Astrocyte (in vitro differentiated cells and primary cell): ENCODE measurements at regions not wholly inside any gene's neighbourhood (a gene's known extent, or its start where the extent isn't known, plus 50 kb on each side); places are given as distances from the start of the nearest gene placed in this dataset.

Experiments used
- DNase-seq: peaks from one replicate; pipeline ENCODE4 v3.0.0-alpha.2; 2010; ENCODE audit warnings: low read depth
- FAIRE-seq: peaks from 2 replicates; lab custom pipeline; 2011; peaks lifted over from hg19 to GRCh38; lab: Jason Lieb, UNC
- H2AFZ ChIP-seq: 2 replicates; pipeline ENCODE4 v1.6.0; 2012; ENCODE audit warnings: low read depth, low read length, inconsistent platforms
- H3K27ac ChIP-seq: 2 replicates; pipeline ENCODE4 v1.5.1; 2011; ENCODE audit warnings: low read depth, low read length, inconsistent platforms
- H3K27me3 ChIP-seq: 2 replicates; pipeline ENCODE4 v1.6.0; 2011; ENCODE audit warnings: low read length, inconsistent platforms; ENCODE audit not compliant: insufficient read depth
- H3K36me3 ChIP-seq: 2 replicates; pipeline ENCODE4 v1.5.1; 2011; ENCODE audit warnings: low read length, inconsistent platforms; ENCODE audit not compliant: insufficient read depth
- H3K4me1 ChIP-seq: 2 replicates; pipeline ENCODE4 v1.5.1; 2011; ENCODE audit warnings: low read length, inconsistent platforms; ENCODE audit not compliant: insufficient read depth
- H3K4me2 ChIP-seq: 2 replicates; pipeline ENCODE4 v1.6.0; 2012; ENCODE audit warnings: low read length, inconsistent platforms
- H3K4me3 ChIP-seq: 2 replicates; pipeline ENCODE4 v1.5.1; 2011; ENCODE audit warnings: low read depth, mild to moderate bottlenecking, low read length, inconsistent platforms; ENCODE audit not compliant: insufficient read depth
- H3K79me2 ChIP-seq: 2 replicates; pipeline ENCODE4 v1.6.0; 2012; ENCODE audit warnings: mild to moderate bottlenecking, low read length, inconsistent platforms; ENCODE audit not compliant: insufficient read depth
- H3K9ac ChIP-seq: 2 replicates; pipeline ENCODE4 v1.6.0; 2012; ENCODE audit warnings: mild to moderate bottlenecking, low read length, inconsistent platforms
- H3K9me3 ChIP-seq: 2 replicates; pipeline ENCODE4 v1.5.1; 2012; ENCODE audit warnings: low read depth, mild to moderate bottlenecking, low read length, inconsistent platforms; ENCODE audit not compliant: insufficient read depth
- H4K20me1 ChIP-seq: 2 replicates; pipeline ENCODE4 v1.6.0; 2012; ENCODE audit warnings: low read length, inconsistent platforms; ENCODE audit not compliant: insufficient read depth
- H3K27ac Mint-ChIP-seq: one replicate; pipeline ENCODE4 v1.8.0; 2021; ENCODE audit warnings: mild to moderate bottlenecking, mixed read lengths; ENCODE audit not compliant: unreplicated experiment
- H3K27me3 Mint-ChIP-seq: one replicate; pipeline ENCODE4 v1.8.0; 2021; ENCODE audit warnings: low read depth, mixed read lengths; ENCODE audit not compliant: unreplicated experiment
- H3K36me3 Mint-ChIP-seq: one replicate; pipeline ENCODE4 v1.8.0; 2021; ENCODE audit warnings: low read depth, mixed read lengths; ENCODE audit not compliant: unreplicated experiment
- H3K4me1 Mint-ChIP-seq: one replicate; pipeline ENCODE4 v1.8.0; 2021; ENCODE audit warnings: low read depth, mixed read lengths; ENCODE audit not compliant: unreplicated experiment
- H3K4me3 Mint-ChIP-seq: one replicate; pipeline ENCODE4 v1.8.0; 2021; ENCODE audit warnings: mild to moderate bottlenecking, moderate library complexity, mixed read lengths; ENCODE audit not compliant: unreplicated experiment
- H3K9me3 Mint-ChIP-seq: one replicate; pipeline ENCODE4 v1.8.0; 2021; ENCODE audit warnings: mild to moderate bottlenecking, mixed read lengths; ENCODE audit not compliant: unreplicated experiment
- EZH2 ChIP-seq: IDR thresholded peaks from 2 replicates; pipeline ENCODE4 v1.6.1; 2012; ENCODE audit warnings: mild to moderate bottlenecking, low read length, inconsistent platforms; ENCODE audit not compliant: insufficient read depth
- TF ChIP-seq, protein P1 (sequence below): IDR thresholded peaks from 2 replicates; pipeline ENCODE4 v1.5.1; 2011; ENCODE audit warnings: low read depth, mild to moderate bottlenecking, inconsistent platforms, low read length, moderate library complexity; ENCODE audit not compliant: insufficient read depth

DNA sequence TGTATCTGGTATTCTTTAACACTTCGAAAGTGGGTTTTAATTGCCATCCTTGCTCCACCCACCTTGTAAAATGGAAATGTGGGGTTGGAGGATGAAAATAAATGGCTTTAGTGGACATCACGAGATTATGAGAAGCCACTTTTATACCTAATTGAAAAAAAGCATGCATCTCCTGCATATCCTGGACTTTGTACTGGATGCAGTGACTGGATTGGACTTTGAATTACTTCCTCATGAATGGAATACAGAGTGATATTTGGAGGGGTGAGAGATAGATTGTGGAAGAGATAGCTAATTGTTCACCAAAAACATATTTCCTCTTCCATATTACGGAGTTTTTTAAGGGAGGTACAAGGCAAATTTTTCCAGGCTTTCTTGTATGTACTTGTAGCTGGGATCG is 813.0 kb downstream of the TENT5A start:
- Histone ChIP-seq H3K4me2 (no peak overlapping the region), H3K27me3 (no peaks in the 10 kb centered on the region), H3K4me1 (no peaks in the 10 kb centered on the region), H3K9ac (no peak overlapping the region), H3K27ac (no peak overlapping the region), H3K4me3 (no peak overlapping the region), H4K20me1 (no peaks in the 10 kb centered on the region), H3K36me3 (no peaks in the 10 kb centered on the region), H3K79me2 (no peaks in the 10 kb centered on the region), H3K9me3 (no peaks in the 10 kb centered on the region), H2AFZ (no peak overlapping the region)
- DNase-seq (no peak), FAIRE-seq (no peak)
- no peak for TF ChIP-seq EZH2
- TF ChIP-seq, protein P1, sequence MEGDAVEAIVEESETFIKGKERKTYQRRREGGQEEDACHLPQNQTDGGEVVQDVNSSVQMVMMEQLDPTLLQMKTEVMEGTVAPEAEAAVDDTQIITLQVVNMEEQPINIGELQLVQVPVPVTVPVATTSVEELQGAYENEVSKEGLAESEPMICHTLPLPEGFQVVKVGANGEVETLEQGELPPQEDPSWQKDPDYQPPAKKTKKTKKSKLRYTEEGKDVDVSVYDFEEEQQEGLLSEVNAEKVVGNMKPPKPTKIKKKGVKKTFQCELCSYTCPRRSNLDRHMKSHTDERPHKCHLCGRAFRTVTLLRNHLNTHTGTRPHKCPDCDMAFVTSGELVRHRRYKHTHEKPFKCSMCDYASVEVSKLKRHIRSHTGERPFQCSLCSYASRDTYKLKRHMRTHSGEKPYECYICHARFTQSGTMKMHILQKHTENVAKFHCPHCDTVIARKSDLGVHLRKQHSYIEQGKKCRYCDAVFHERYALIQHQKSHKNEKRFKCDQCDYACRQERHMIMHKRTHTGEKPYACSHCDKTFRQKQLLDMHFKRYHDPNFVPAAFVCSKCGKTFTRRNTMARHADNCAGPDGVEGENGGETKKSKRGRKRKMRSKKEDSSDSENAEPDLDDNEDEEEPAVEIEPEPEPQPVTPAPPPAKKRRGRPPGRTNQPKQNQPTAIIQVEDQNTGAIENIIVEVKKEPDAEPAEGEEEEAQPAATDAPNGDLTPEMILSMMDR = no peak
- no peaks in the 10 kb centered on the region for H3K36me3 Mint-ChIP-seq
- H3K27me3 Mint-ChIP-seq = no peaks in the 10 kb centered on the region
- H3K4me3 Mint-ChIP-seq = no peak overlapping the region
- peaks cover 3% of the 10 kb centered on the region for H3K4me1 Mint-ChIP-seq
- peaks cover 6% of the 10 kb centered on the region for H3K9me3 Mint-ChIP-seq
- H3K27ac Mint-ChIP-seq = no peak overlapping the region

DNA sequence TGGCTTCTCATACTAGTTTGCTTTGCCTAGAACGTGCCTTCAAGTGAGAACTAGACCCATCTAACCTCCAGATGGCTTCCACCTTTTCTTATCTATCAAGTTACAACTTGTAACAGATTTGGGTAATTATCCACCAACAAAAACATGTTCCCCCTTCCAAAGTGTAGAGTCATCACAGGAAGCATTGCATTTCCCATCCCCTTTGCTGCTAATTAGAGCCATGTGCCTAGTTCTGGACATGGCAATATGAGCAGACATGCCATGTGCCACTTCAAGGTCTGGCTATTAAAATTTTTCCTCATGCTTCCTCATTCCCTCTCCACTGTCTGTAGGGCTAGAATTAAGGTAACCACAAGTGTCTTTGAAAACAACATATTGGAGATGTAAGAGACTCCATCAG is 814.4 kb downstream of the TENT5A start:
- no peaks in the 10 kb centered on the region for H3K36me3 ChIP-seq
- H3K9ac ChIP-seq = no peak overlapping the region
- H3K4me3 ChIP-seq = no peak overlapping the region
- Mint-ChIP-seq H3K4me1 (peaks cover 3% of the 10 kb centered on the region), H3K27me3 (no peaks in the 10 kb centered on the region), H3K4me3 (no peak overlapping the region), H3K27ac (no peak overlapping the region), H3K36me3 (no peaks in the 10 kb centered on the region), H3K9me3 (peaks cover 6% of the 10 kb centered on the region)
- no peak for DNase-seq
- H4K20me1 ChIP-seq = no peaks in the 10 kb centered on the region
- no peaks in the 10 kb centered on the region for H3K27me3 ChIP-seq
- TF ChIP-seq, protein P1 = no peak
- no peak for TF ChIP-seq EZH2
- no peak overlapping the region for H3K27ac ChIP-seq
- no peaks in the 10 kb centered on the region for H3K9me3 ChIP-seq
- H3K4me1 ChIP-seq = no peaks in the 10 kb centered on the region
- H2AFZ ChIP-seq = no peak overlapping the region
- no peak for FAIRE-seq
- no peaks in the 10 kb centered on the region for H3K79me2 ChIP-seq
- H3K4me2 ChIP-seq = no peak overlapping the region

DNA sequence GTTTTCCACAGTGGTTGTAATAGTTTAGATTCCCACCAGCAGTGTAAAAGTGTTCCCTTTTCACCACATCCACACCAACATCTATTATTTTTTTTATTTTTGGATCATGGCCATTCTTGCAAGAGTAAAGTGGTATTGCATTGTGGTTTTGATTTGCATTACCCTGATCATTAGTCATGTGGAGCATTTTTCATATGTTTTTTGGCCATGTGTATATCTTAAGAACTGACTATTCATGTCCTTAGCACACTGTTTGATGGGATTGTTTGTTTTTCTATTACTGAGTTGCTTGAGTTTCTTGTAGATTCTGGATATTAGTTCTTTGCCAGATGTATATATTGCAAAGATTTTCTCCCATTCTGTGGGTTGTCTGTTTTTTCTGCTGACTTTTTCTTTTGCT is 820.1 kb downstream of the TENT5A start:
- Histone ChIP-seq H4K20me1 (no peaks in the 10 kb centered on the region), H3K27me3 (no peaks in the 10 kb centered on the region), H3K36me3 (no peaks in the 10 kb centered on the region), H3K4me3 (no peak overlapping the region), H3K4me1 (no peaks in the 10 kb centered on the region), H3K9me3 (no peaks in the 10 kb centered on the region), H3K4me2 (no peak overlapping the region), H3K27ac (no peak overlapping the region), H2AFZ (no peak overlapping the region), H3K9ac (no peak overlapping the region), H3K79me2 (no peaks in the 10 kb centered on the region)
- TF ChIP-seq, protein P1 = no peak
- TF ChIP-seq EZH2 = no peak
- FAIRE-seq = no peak
- peak; percentile 81 for DNase-seq
- H3K9me3 Mint-ChIP-seq = peaks cover 2% of the 10 kb centered on the region
- no peak overlapping the region for H3K4me3 Mint-ChIP-seq
- H3K27ac Mint-ChIP-seq = no peak overlapping the region
- no peaks in the 10 kb centered on the region for H3K27me3 Mint-ChIP-seq
- no peaks in the 10 kb centered on the region for H3K4me1 Mint-ChIP-seq
- H3K36me3 Mint-ChIP-seq = no peaks in the 10 kb centered on the region
